GM06990 (cell line): ENCODE measurements at regions not wholly inside any gene's neighbourhood (a gene's known extent, or its start where the extent isn't known, plus 50 kb on each side); places are given as distances from the start of the nearest gene placed in this dataset.

Source experiments
- DNase-seq: peaks from one replicate; pipeline ENCODE4 v3.0.0-alpha.2; 2011; ENCODE audit not compliant: insufficient read length; ENCODE audit errors: extremely low read depth
- H3K27me3 ChIP-seq: replicated peaks from 2 replicates; pipeline ENCODE4 v1.6.0; 2011; ENCODE audit warnings: low read length; ENCODE audit not compliant: control insufficient read depth, insufficient read depth
- H3K36me3 ChIP-seq: 2 replicates; pipeline ENCODE4 v1.5.1; 2011; ENCODE audit warnings: low read length; ENCODE audit not compliant: control insufficient read depth, insufficient read depth
- H3K4me3 ChIP-seq: replicated peaks from 2 replicates; pipeline ENCODE4 v1.5.1; 2011; ENCODE audit warnings: low read depth, mild to moderate bottlenecking, control low read depth, low read length
- CTCF ChIP-seq: IDR thresholded peaks from 2 replicates; pipeline ENCODE4 v1.5.1; 2011; ENCODE audit warnings: low read length, control low read depth, mild to moderate bottlenecking, inconsistent platforms; ENCODE audit not compliant: insufficient read depth, poor library complexity, severe bottlenecking

GRCh38 chr7:46738165-46738564, 817.1 kb upstream of the IGFBP3 start:
- no peaks in the 10 kb centered on the region for H3K36me3 ChIP-seq
- H3K4me3 ChIP-seq = no peak overlapping the region
- DNase-seq = no peak
- TF ChIP-seq CTCF = no peak
- H3K27me3 ChIP-seq = no peaks in the 10 kb centered on the region

- TF ChIP-seq CTCF = no peak
- Histone ChIP-seq H3K36me3 (no peaks in the 10 kb centered on the region), H3K27me3 (no peaks in the 10 kb centered on the region), H3K4me3 (no peak overlapping the region)
- no peak for DNase-seq
Observed at GRCh38 chr7:46725838-46726237, 804.8 kb upstream of the IGFBP3 start.

- H3K36me3 ChIP-seq = no peaks in the 10 kb centered on the region
- TF ChIP-seq CTCF = no peak
Observed at GRCh38 chr7:46725136-46725535, 804.1 kb upstream of the IGFBP3 start.

GRCh38 chr7:46723742-46724141, 802.7 kb upstream of the IGFBP3 start:
- DNase-seq = no peak
- Histone ChIP-seq H3K4me3 (no peak overlapping the region), H3K27me3 (no peaks in the 10 kb centered on the region), H3K36me3 (no peaks in the 10 kb centered on the region)
- TF ChIP-seq CTCF = no peak

More at GRCh38 chr7:46725136-46725535, 804.1 kb upstream of the IGFBP3 start:
- no peak for DNase-seq
- no peaks in the 10 kb centered on the region for H3K27me3 ChIP-seq
- no peak overlapping the region for H3K4me3 ChIP-seq

- Histone ChIP-seq H3K27me3 (no peaks in the 10 kb centered on the region), H3K36me3 (no peaks in the 10 kb centered on the region), H3K4me3 (no peak overlapping the region)
- TF ChIP-seq CTCF = no peak
- no peak for DNase-seq
Observed at GRCh38 chr7:46723003-46723402, 801.9 kb upstream of the IGFBP3 start.

- DNase-seq = no peak
- TF ChIP-seq CTCF = no peak
- no peaks in the 10 kb centered on the region for H3K27me3 ChIP-seq
- no peaks in the 10 kb centered on the region for H3K36me3 ChIP-seq
- H3K4me3 ChIP-seq = no peak overlapping the region
Observed at GRCh38 chr7:46720761-46721160, 799.7 kb upstream of the IGFBP3 start.
